Small intestine (tissue), 7 donors: ENCODE measurements at regions not wholly inside any gene's neighbourhood (a gene's known extent, or its start where the extent isn't known, plus 50 kb on each side); places are given as distances from the start of the nearest gene placed in this dataset.
A peak's percentile ranks its signal among the peaks of the same experiment; 100 is the strongest.

ENCODE experiments used
- DNase-seq, 2 donors: peaks; one replicate each; pipeline versions ENCODE4 v3.0.0 to v3.0.0-alpha.2; 2013
- FAIRE-seq: peaks from 2 replicates; lab custom pipeline; 2012; peaks lifted over from hg19 to GRCh38; lab: Jason Lieb, UNC
- H3K27ac ChIP-seq, 3 donors: one replicate each; pipeline ENCODE4 v1.5.1; 2013; ENCODE audit warnings: low read length in 2 of 3, mild to moderate bottlenecking in 2 of 3, control low read depth in 1 of 3, inconsistent platforms in 1 of 3, low read depth in 1 of 3, moderate library complexity in 1 of 3
- H3K27me3 ChIP-seq, 3 donors: one replicate each; pipeline ENCODE4 v1.6.1; 2013; ENCODE audit warnings: low read length in 3 of 3, inconsistent platforms in 1 of 3; ENCODE audit not compliant: control insufficient read depth in 3 of 3, insufficient read depth in 3 of 3
- H3K36me3 ChIP-seq, 3 donors: one replicate each; pipeline ENCODE4 v1.6.1; 2013; ENCODE audit warnings: low read length in 3 of 3, inconsistent platforms in 1 of 3, low read depth in 1 of 3, mild to moderate bottlenecking in 1 of 3, moderate library complexity in 1 of 3; ENCODE audit not compliant: control insufficient read depth in 3 of 3, insufficient read depth in 2 of 3
- H3K4me1 ChIP-seq, 3 donors: one replicate each; pipeline ENCODE4 v1.6.1; 2013; ENCODE audit warnings: low read length in 2 of 3, inconsistent platforms in 1 of 3, low read depth in 1 of 3, mild to moderate bottlenecking in 1 of 3, moderate library complexity in 1 of 3; ENCODE audit not compliant: control insufficient read depth in 3 of 3, insufficient read depth in 2 of 3
- H3K4me3 ChIP-seq, 3 donors: one replicate each; pipeline ENCODE4 v1.5.1; 2013; ENCODE audit warnings: low read length in 3 of 3, control low read depth in 1 of 3, inconsistent platforms in 1 of 3, low read depth in 1 of 3, mild to moderate bottlenecking in 1 of 3, moderate library complexity in 1 of 3
- H3K9me3 ChIP-seq, 2 donors: one replicate each; pipeline ENCODE4 v1.6.1; 2013; ENCODE audit warnings: low read depth in 1 of 2, low read length in 1 of 2; ENCODE audit not compliant: control insufficient read depth in 2 of 2, insufficient read depth in 1 of 2
- WGBS, 3 donors: extraction: QIAGEN DNeasy Blood & Tissue Kit; methylation state at CpG; one replicate each; pipeline ENCODE4 v1.1.7; 2013; 5-methylcytosine and 5-hydroxymethylcytosine counted together
- donor health status: healthy with polysubstance abuse.
- donor health status: control.
- donor health status: control.
- donor health status: Bipolar disorder and iron deficiency.
- donor health status: healthy.

GRCh38 chr4:166432842-166433241, 559.8 kb downstream of the TLL1 start:
- Histone ChIP-seq H3K27me3 (no peaks in the 10 kb centered on the region), H3K4me1 (no peaks in the 10 kb centered on the region), H3K36me3 (no peaks in the 10 kb centered on the region), H3K27ac (no peak overlapping the region), H3K4me3 (no peak overlapping the region), H3K9me3 (no peaks in the 10 kb centered on the region)
- FAIRE-seq: no peak
- DNase-seq: no peak

- Histone ChIP-seq H3K27me3 (no peaks in the 10 kb centered on the region), H3K4me1 (no peaks in the 10 kb centered on the region), H3K4me3 (no peak overlapping the region), H3K36me3 (no peaks in the 10 kb centered on the region), H3K9me3 (no peaks in the 10 kb centered on the region), H3K27ac (no peak overlapping the region)
- DNase-seq (no peak), FAIRE-seq (no peak)
- WGBS, 3 donors: 0% methylated on average over 1 of the region's 1 CpG
Observed at GRCh38 chr4:166435449-166435848, 562.4 kb downstream of the TLL1 start.

- no peaks in the 10 kb centered on the region for H3K4me1 ChIP-seq
- H3K27ac ChIP-seq: no peak overlapping the region
- H3K27me3 ChIP-seq: no peaks in the 10 kb centered on the region
- FAIRE-seq (no peak), DNase-seq (no peak)
- no peaks in the 10 kb centered on the region for H3K36me3 ChIP-seq
- no peak overlapping the region for H3K4me3 ChIP-seq
- H3K9me3 ChIP-seq: peaks cover 0 to 13% of the 10 kb centered on the region in 2 donors
- 97 to 100% (median 100%) methylated on average over 1 of the region's 1 CpG for WGBS, 3 donors
Observed at GRCh38 chr4:166458756-166459155, 585.7 kb downstream of the TLL1 start.

GRCh38 chr4:166459621-166460020, 586.6 kb downstream of the TLL1 start:
- Histone ChIP-seq H3K4me1 (no peaks in the 10 kb centered on the region), H3K36me3 (no peaks in the 10 kb centered on the region), H3K27ac (no peak overlapping the region), H3K27me3 (no peaks in the 10 kb centered on the region), H3K4me3 (no peak overlapping the region), H3K9me3 (peaks cover 0 to 9% of the 10 kb centered on the region in 2 donors)
- DNase-seq (no peak), FAIRE-seq (no peak)
- 68 to 72% (median 68%) methylated on average over 5 of the region's 5 CpGs for WGBS, 3 donors

GRCh38 chr4:166460769-166461550, 587.9 kb downstream of the TLL1 start:
- DNase-seq (peak in 1 of 2 donors; percentile 5), FAIRE-seq (no peak)
- Histone ChIP-seq H3K9me3 (no peaks in the 10 kb centered on the region), H3K27me3 (no peaks in the 10 kb centered on the region), H3K36me3 (no peaks in the 10 kb centered on the region), H3K4me1 (no peaks in the 10 kb centered on the region), H3K27ac (no peak overlapping the region), H3K4me3 (no peak overlapping the region)
- WGBS, 3 donors: 17 to 57% (median 34%) methylated on average over 3 of the region's 3 CpGs

- H3K27me3 ChIP-seq: no peaks in the 10 kb centered on the region
- H3K9me3 ChIP-seq: peaks cover 0 to 3% of the 10 kb centered on the region in 2 donors
- H3K4me3 ChIP-seq: no peak overlapping the region
- WGBS, 3 donors: 55 to 58% (median 56%) methylated on average over 2 of the region's 2 CpGs
- no peaks in the 10 kb centered on the region for H3K36me3 ChIP-seq
- H3K4me1 ChIP-seq: no peaks in the 10 kb centered on the region
- H3K27ac ChIP-seq: no peak overlapping the region
- FAIRE-seq: no peak
- no peak for DNase-seq
Observed at GRCh38 chr4:166481055-166481454, 608.0 kb downstream of the TLL1 start.

GRCh38 chr4:166481739-166482138, 608.7 kb downstream of the TLL1 start:
- no peak overlapping the region for H3K27ac ChIP-seq
- H3K4me1 ChIP-seq: no peaks in the 10 kb centered on the region
- peaks cover 0 to 3% of the 10 kb centered on the region in 2 donors for H3K9me3 ChIP-seq
- H3K36me3 ChIP-seq: no peaks in the 10 kb centered on the region
- DNase-seq (no peak), FAIRE-seq (no peak)
- H3K4me3 ChIP-seq: no peak overlapping the region
- H3K27me3 ChIP-seq: no peaks in the 10 kb centered on the region

- no peaks in the 10 kb centered on the region for H3K4me1 ChIP-seq
- 46 to 61% (median 54%) methylated on average over 1 of the region's 1 CpG for whole genome bisulfite sequencing, 3 donors
- H3K27me3 ChIP-seq: no peaks in the 10 kb centered on the region
- H3K27ac ChIP-seq: no peak overlapping the region
- no peaks in the 10 kb centered on the region for H3K36me3 ChIP-seq
- DNase-seq: peak in 1 of 2 donors; percentile 9
- no peak for FAIRE-seq
- H3K4me3 ChIP-seq: no peak overlapping the region
- H3K9me3 ChIP-seq: peaks cover 0 to 3% of the 10 kb centered on the region in 2 donors
Observed at GRCh38 chr4:166482758-166483157, 609.7 kb downstream of the TLL1 start.

- H3K36me3 ChIP-seq: no peaks in the 10 kb centered on the region
- no peaks in the 10 kb centered on the region for H3K27me3 ChIP-seq
- H3K27ac ChIP-seq: no peak overlapping the region
- DNase-seq (no peak), FAIRE-seq (no peak)
- no peaks in the 10 kb centered on the region for H3K9me3 ChIP-seq
- 89 to 96% (median 95%) methylated on average over 1 of the region's 1 CpG for WGBS, 3 donors
- H3K4me3 ChIP-seq: no peak overlapping the region
- H3K4me1 ChIP-seq: peaks cover 0 to 6% (median 0%) of the 10 kb centered on the region in 3 donors
Observed at GRCh38 chr4:166491635-166492034, 618.6 kb downstream of the TLL1 start.
